Urothelium cell line (cell line): ENCODE measurements at regions not wholly inside any gene's neighbourhood (a gene's known extent, or its start where the extent isn't known, plus 50 kb on each side); places are given as distances from the start of the nearest gene placed in this dataset.

Experiments used
- DNase-seq: peaks from one replicate; pipeline ENCODE4 v3.0.0; 2011; ENCODE audit warnings: low spot score, mixed read lengths
- FAIRE-seq: peaks from 2 replicates; lab custom pipeline; 2011; peaks lifted over from hg19 to GRCh38; lab: Jason Lieb, UNC

GRCh38 chr2:96438589-96438988 is 66.6 kb downstream of the NEURL3 start:
- no peak for DNase-seq
- no peak for FAIRE-seq

DNA sequence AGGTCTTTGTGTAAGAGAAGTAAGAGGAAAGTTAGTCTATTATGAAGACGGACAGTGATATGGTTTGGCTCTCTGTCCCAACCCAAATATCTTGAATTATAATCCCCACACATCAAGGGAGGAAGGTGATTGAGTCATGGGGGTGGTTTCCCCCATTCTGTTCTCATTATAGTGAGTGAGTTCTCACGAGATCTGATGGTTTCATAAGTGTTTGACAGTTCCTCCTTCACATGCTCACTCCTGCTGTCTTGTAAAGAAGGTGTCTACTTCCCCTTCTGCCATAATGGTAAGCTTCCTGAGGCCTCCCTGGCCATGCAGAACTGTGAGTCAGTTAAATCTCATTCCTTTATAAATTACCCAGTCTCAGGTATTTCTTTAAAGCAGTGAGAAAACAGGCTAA is 67.6 kb downstream of the NEURL3 start:
- no peak for FAIRE-seq
- no peak for DNase-seq

DNA sequence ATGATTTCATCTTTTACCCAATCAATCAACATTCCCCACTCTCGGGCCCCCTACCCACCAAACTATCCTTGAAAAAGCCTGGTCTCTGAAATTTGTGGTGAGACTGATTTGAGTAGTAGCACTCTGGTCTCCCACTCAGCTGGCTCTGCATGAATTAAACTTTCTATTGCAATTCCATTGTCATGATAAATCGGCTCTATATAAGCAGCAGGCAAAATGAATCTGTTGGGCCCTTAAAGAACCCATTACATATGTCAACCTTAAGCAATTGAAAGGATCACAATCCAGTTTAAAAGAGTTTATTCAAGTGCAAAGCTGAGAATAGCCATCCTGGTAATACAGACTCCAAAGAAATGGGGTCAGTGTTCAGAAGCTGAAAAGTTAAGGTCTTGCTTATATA is 68.2 kb downstream of the NEURL3 start:
- DNase-seq (no peak), FAIRE-seq (no peak)

DNA sequence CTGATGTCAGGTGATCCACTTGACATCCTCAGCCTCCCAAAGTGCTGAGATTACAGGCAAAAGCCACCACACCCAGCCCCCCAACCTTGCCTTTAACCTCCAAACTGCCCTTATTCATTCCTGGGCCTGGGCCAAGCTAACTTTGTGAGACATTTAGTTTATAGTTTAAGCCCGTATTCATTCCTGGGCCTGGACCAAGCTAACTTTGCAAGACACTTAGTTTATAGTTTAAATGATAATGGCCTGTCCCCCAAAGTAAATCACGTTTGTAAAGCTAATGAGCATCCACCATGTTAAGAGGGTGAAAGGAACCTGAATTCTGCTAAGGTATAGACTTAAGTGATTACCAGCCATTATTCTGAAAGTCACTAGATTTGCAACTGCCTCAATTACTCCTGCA is 68.7 kb downstream of the NEURL3 start:
- no peak for FAIRE-seq
- DNase-seq, result no peak

- DNase-seq (no peak), FAIRE-seq (no peak)
Observed at GRCh38 chr2:96431319-96431718, 73.8 kb downstream of the NEURL3 start.

GRCh38 chr2:96430394-96430988 is 74.7 kb downstream of the NEURL3 start:
- FAIRE-seq (no peak), DNase-seq (no peak)

- FAIRE-seq, result peak; percentile 96
- peak; percentile 90 for DNase-seq
Observed at GRCh38 chr2:96427917-96428316, 77.2 kb downstream of the NEURL3 start.

- FAIRE-seq (peak; percentile 77), DNase-seq (no peak)
Observed at GRCh38 chr2:96427169-96427568, 78.0 kb downstream of the NEURL3 start.

DNA sequence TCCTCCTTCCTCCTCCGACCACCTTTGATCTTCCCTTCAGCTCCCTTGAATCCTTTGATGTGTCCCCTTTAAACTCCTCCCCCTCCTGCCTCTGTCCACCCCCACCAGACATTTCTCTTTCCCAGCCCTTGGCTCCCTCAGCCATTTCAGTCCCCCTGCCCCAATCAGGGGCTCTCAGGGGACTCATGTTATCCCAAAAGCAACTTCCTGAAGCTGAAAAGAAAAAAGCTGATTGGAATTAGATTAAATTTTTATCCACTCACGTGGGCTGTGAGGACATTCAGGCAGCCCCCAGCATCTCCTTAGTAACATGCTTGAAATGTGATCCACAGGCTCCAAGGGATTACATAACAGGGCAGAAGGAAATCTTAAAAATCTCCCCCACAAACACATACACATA is 81.3 kb downstream of the NEURL3 start:
- FAIRE-seq, result no peak

More for the DNA sequence above, 81.3 kb downstream of the NEURL3 start:
- no peak for DNase-seq
